Fibroblast of lung (primary cell): ENCODE measurements at regions not wholly inside any gene's neighbourhood (a gene's known extent, or its start where the extent isn't known, plus 50 kb on each side); places are given as distances from the start of the nearest gene placed in this dataset.

ENCODE experiments used
- EZH2 ChIP-seq: IDR thresholded peaks from 2 replicates; pipeline ENCODE4 v1.5.1; 2012; ENCODE audit warnings: low read length, control low read depth, mild to moderate bottlenecking; ENCODE audit errors: missing control alignments
- TF ChIP-seq, protein P1 (sequence below), 2 donors: IDR thresholded peaks in 1 of 2; conservative IDR thresholded peaks in 1 of 2; 1 replicate in 1 of 2; 2 replicates in 1 of 2; pipeline ENCODE4 v1.5.1; 2011 to 2012; ENCODE audit warnings: low read length in 2 of 2, control low read depth in 1 of 2, inconsistent platforms in 1 of 2, low read depth in 1 of 2, mild to moderate bottlenecking in 1 of 2

DNA sequence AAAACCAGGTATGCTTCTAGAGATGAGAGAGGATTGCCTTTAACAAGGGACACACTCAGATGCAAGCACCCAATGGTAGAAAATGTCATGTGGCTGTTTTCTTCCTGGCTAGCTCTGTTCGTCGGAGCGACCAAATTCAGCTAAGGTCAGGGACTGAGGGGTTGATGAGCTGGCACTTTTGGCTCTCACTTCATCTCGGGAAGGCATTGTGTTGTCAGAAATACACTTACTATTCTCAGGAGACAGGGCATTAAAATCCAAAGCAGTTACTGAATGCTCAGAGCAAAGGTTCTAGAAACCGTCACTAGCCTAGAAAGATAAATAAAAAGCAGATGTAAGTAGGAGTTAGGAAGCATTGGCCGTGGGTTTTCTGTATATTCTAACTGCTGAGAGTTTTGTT lies 275.7 kb upstream of the SSTR1 start:
- TF ChIP-seq, protein P1, sequence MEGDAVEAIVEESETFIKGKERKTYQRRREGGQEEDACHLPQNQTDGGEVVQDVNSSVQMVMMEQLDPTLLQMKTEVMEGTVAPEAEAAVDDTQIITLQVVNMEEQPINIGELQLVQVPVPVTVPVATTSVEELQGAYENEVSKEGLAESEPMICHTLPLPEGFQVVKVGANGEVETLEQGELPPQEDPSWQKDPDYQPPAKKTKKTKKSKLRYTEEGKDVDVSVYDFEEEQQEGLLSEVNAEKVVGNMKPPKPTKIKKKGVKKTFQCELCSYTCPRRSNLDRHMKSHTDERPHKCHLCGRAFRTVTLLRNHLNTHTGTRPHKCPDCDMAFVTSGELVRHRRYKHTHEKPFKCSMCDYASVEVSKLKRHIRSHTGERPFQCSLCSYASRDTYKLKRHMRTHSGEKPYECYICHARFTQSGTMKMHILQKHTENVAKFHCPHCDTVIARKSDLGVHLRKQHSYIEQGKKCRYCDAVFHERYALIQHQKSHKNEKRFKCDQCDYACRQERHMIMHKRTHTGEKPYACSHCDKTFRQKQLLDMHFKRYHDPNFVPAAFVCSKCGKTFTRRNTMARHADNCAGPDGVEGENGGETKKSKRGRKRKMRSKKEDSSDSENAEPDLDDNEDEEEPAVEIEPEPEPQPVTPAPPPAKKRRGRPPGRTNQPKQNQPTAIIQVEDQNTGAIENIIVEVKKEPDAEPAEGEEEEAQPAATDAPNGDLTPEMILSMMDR (conservative IDR thresholded peaks at IDR 0.05 in 1 of 2, IDR thresholded peaks at IDR 0.05 in 1 of 2; ENCODE audit: low read depth in 1 of 2, low read length in 2 of 2), result no peak
- TF ChIP-seq EZH2, result no peak
